NCI-H748 treated with DMSO at 0.1 percent for 48 hours (cell line): ENCODE measurements at regions not wholly inside any gene's neighbourhood (a gene's known extent, or its start where the extent isn't known, plus 50 kb on each side); places are given as distances from the start of the nearest gene placed in this dataset.
A peak's percentile ranks its signal among the peaks of the same experiment; 100 is the strongest.
"Not testable (repeated sequence)": the region's sequence is repeated elsewhere in the genome, so short reads cannot be mapped to it uniquely, and the experiment has no call there.

Experiments
- DNase-seq: peaks from one replicate; lab custom pipeline; 2025; lab: John Stamatoyannopoulos, UW

GRCh38 chrX:39764441-39764914, 333.3 kb downstream of the BCOR start:
- DNase-seq: peak; percentile 68

DNA sequence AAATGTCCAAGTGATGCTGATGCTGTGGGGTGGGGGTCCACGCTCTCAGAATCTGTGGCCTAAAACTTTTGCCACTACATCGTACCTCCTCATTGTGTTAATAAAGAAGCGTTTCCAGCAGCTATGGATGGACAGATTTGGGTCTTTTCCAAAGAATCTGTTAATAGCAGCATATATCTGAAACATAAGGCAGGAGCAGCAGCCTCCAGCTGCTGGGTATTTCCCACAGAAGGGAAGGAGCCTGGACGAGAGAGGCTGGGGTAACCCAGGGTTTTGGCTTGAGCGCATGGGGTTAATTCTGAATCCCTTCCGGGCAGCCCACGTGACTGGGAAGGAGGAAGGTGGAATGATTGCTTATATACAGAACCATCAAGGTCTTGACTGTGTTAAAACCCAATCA, 332.4 kb downstream of the BCOR start:
- DNase-seq: no peak

DNA sequence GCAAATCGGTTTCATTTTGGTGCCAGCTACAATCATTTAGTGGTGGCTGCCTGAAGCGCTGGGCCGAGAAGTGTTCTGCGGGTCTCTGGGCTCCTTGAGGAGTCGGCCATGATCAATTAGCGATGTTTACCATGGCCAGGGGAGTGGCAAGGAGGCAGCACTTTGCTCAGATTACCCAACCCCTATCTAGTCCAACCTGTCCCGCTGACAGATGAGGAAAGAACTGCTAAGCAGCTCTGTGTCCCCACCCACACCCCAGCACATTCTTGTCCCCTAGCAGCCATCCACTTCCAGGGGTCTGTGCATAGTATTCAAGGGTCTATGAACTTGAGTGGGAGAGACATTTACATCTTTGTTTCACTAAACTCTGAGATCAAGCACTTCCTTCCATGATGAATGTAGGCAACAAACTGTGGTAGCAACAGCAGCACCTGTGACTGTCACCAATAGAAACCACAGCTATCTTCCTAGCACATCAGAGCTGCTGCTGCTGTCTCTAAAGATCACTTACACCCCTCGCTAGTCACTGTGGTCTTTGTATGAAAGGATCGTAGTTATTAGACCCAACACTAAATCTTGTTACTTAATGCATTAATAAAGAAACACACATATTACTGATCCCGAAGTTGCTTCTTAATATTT, 331.6 kb downstream of the BCOR start:
- DNase-seq: no peak

DNA sequence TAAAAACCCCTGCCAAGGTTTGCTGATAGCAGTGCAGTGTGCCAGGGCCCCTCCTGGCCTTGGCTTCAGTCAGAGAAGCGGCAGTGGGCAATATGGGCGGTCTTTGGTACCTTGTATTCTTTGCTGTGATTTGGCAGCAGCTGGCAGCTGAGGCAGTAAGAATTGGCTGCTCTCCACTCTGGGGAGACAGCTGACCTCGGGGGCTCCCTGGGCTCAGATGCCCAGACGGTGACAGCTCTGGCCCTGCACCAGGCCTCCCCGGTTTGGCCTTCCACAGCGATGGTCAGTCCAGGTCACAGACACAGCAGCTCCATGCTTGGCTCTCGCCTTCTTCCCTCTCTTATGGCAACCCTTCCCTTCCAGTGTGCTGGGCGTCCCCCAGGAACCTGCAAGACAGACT, 330.9 kb downstream of the BCOR start:
- DNase-seq: no peak

DNA sequence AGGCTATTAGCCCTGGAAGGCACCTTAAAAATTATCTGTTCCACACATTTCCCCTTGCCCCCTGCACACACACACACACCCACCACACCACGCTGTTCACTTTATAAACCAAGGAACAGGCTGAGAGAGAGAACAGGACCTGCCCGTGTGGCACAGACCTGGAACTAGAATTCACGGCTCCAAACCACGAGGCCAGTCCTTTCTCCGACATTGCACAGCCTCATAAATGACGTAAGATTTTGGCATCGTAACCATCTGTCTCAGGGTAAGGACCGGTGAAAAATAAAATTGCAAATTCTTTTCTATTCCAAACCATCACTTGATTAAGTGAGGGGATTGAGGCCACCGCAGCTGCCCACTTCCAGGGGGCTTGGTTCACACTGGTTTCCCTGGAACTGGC, 330.3 kb downstream of the BCOR start:
- no peak for DNase-seq

GRCh38 chrX:39769748-39770147, 328.0 kb downstream of the BCOR start:
- no peak for DNase-seq

DNA sequence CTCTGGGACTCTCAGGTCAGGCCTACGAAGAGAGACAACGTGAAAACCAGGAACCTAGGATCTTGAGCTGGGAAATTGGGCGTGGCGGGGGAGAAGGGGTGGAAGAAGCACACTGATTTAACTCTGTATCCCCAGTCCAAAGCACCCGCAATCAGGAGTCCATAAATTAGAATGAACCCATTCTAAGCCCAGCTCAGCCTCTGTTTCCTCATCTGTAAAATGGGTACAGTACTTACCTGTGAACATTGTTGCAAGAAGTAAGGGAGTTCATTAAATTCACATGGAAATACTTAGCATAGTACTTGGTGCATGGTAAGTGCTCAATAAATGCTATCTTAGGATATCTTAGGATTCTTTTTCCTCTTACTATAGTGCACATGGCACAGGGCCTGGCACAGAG, 326.7 kb downstream of the BCOR start:
- DNase-seq: no peak

GRCh38 chrX:39772057-39772832, 325.5 kb downstream of the BCOR start:
- no peak for DNase-seq

DNA sequence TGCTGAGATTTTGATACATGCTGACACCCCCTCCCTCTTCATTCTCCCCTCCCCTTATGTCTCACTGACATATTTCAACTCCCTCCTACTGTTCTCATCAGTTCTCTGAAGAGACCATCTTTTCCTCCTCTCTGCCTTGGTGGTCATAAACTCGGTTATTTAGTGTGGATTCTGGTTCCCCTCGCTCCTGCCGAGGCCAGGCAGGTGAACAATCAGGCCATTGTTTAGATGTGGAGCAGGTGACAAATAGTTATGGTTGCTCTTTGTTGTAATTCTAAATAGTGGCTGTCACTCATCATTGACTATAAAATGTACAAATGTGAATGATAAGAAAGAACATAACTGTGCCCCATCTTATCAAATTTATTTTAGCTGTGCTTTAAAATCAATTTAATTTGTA, 324.6 kb downstream of the BCOR start:
- DNase-seq: peak; percentile 20

DNA sequence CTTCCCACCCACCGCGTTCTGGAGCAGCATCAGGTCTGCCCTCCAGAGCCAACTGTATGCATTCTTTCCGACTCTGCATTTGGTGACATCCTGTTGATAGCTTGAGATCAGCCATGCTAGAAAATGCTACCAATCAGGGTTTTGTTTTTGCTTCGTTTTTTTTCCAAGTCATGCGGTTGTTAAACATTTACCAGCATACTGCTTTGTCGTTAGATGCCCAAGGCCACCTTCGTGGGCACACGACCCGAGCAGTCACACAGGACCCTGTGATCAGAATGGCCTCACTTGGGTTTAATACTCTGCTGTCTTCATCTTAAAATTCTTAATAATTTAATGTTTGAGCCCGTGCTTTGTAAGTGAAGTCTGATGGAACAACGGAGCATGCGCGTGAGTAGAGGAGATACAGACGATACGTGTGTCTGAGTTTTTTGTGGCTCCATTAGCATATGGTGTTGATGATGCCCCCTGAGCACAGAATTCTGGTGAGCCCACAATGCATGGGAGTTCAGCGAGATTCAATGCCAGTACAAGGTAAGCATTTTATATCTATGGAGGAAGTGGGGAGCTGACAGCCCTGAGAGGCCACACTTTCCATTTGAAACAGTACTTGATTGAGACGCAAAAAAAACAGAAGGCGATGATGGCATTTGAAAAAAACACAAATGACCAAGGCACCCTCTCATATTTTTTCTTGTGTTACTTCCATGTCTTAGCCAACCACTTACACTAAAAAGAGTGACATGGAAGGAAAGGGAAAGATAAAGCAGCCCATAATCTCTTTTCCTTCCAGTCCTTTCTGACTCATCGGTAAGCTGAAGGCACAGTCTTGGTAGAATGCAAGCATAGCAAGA, 323.6 kb downstream of the BCOR start:
- DNase-seq: no peak

- no peak for DNase-seq
Observed at GRCh38 chrX:39774774-39775328, 322.9 kb downstream of the BCOR start.

DNA sequence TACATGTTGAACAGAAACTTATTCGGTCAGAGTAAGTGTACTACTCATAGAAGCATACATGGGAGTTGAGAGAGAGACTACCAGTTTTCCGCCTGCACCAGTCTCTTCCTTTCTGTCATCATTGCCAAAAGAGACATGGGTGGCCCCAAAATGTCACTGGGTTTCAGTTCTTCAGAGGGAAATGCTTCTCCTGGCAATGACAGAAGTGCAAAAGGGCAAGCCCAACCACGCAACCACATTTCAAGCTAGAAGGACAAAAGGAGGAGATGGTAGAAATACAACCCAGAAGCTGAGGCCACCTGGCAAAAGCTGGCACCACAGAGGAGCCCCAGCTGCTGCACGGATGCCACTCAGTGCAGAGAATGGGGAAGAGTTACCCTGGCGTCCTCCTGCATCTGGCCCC, 320.1 kb downstream of the BCOR start:
- no peak for DNase-seq

DNA sequence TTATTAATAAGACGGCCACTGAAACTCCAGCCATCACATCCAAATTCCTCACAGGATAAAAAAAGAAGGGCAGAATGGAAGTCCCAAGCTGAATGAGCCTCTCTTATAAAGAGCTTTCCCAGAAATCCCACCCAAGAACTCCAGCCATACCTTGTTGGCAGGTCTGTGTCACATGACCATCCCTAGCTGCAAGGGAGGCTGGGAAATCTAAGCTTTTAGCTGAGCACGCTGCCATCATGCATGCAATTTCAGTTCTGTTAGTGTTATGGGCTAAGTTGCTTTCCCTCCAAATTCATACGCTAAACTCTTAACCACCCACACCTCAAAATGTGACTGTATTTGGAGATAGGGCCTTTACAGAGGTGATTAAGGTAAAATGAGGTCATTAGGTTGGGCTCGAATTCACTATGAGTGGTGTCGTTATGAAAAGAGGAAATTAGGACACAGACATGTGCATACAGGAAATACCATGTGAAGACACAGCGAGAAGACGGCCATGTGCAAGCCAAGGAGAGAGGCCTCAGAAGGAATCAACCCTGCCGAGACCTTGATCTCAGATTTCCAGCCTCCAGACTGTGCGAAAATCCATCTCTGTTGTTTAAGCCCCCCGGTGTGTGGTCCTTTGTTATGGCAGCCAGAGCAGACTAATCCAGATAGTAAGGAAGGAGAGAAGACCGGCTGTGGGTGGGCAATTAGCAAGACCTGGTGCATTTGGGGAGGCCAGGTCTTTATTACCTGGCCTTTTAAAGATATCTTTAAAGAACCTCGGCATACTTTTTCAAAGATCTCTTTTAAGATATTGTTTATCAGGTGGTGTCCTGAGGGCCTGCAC, 317.6 kb downstream of the BCOR start:
- no peak for DNase-seq

- DNase-seq: no peak
Observed at GRCh38 chrX:39782276-39782675, 315.5 kb downstream of the BCOR start.

- no peak for DNase-seq
Observed at GRCh38 chrX:39787999-39788398, 309.8 kb downstream of the BCOR start.

GRCh38 chrX:39788521-39788920, 309.2 kb downstream of the BCOR start:
- no peak for DNase-seq

- DNase-seq: no peak
Observed at GRCh38 chrX:39791691-39792090, 306.1 kb downstream of the BCOR start.

- DNase-seq: no peak
Observed at GRCh38 chrX:39795605-39796004, 302.2 kb downstream of the BCOR start.

DNA sequence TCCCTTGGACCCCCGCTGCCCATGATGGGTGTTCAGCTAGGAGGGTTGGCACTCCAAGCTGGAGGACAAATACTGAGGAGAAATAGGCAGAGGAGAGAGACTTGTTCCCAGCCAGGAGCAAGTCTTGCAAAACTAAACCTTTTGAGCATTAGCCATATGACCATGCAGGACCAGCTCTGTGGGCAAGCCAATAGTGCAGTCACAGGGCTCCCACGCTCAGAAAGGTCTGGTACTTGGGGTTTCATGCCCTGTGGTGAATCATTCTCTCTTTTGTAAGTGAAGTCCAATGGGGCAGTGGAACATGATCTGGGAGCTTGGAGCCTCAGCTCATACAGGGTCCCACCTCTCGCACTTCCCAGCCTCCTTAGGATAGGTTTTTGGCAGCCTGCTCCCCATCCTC, 300.9 kb downstream of the BCOR start:
- no peak for DNase-seq

- not testable (repeated sequence) for DNase-seq
Observed at GRCh38 chrX:39798488-39798887, 299.3 kb downstream of the BCOR start.

GRCh38 chrX:39802354-39802753, 295.4 kb downstream of the BCOR start:
- DNase-seq: no peak

DNA sequence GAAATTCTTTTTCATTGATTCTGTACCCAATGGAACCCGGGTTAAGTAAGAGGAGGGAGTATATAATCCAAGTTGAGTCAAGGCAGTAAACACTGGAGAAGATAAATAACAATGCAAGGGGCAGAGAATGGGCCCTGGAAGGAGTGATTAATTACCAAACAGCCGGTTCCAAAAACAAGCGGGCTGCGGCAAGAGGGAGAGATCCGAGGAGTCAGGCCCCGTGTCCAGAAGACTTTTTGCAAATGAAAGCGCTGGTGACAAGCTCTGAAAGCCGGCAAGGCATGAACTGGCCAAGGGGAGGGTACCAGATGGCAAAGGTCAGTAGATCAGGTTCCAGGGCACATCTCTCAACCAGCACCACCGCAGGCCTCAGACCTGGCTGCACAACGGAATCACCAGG, 294.9 kb downstream of the BCOR start:
- no peak for DNase-seq
